Stimulated activated CD8-positive, alpha-beta memory T cell treated with anti-CD3 and anti-CD28 coated beads, Interleukin-15, amount 100 ng/mL, for 1 hour (primary cell): ENCODE measurements at regions not wholly inside any gene's neighbourhood (a gene's known extent, or its start where the extent isn't known, plus 50 kb on each side); places are given as distances from the start of the nearest gene placed in this dataset.

Experiments used
- DNase-seq: peaks from one replicate; pipeline ENCODE4 v3.0.0-alpha.2; 2020; ENCODE audit warnings: low read depth

DNA sequence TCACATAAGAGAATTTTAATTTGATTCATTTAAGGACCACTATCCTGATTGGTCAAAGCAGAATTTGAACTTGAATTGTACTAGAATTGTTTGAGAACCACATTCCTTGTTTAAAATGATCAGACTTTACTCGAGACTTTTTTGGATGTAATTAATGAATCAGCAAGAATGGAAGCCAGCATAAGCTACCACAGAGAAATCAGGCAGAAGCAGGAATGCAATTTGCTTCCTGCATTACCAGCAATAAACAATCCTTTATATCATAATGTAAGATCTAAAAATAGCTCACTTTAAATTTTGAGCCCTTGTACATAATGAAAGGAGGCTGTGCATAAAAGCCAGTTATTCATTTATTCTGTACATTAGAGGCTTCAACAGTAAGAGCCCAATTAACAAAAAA, 119.8 kb upstream of the BACE2 start:
- DNase-seq = no peak

DNA sequence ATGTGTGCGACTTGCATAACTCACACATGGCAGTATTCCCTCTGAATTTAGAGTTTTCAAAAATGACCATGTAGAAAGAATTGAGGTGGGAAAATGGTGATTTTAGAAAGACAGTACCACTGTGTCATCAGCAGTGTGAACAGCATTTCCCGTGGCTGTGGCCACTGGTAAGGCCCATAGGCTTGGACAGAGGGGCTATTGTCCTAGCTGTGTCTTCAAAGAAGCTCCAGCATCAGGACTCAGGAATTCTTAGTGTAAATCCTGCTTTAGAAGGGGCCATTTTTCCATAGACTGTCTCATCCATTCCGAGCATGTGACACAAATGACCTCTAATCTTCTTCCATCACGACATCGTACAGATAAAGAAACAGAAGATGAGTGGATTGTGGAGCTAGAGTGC, 119.3 kb upstream of the BACE2 start:
- DNase-seq = no peak

DNA sequence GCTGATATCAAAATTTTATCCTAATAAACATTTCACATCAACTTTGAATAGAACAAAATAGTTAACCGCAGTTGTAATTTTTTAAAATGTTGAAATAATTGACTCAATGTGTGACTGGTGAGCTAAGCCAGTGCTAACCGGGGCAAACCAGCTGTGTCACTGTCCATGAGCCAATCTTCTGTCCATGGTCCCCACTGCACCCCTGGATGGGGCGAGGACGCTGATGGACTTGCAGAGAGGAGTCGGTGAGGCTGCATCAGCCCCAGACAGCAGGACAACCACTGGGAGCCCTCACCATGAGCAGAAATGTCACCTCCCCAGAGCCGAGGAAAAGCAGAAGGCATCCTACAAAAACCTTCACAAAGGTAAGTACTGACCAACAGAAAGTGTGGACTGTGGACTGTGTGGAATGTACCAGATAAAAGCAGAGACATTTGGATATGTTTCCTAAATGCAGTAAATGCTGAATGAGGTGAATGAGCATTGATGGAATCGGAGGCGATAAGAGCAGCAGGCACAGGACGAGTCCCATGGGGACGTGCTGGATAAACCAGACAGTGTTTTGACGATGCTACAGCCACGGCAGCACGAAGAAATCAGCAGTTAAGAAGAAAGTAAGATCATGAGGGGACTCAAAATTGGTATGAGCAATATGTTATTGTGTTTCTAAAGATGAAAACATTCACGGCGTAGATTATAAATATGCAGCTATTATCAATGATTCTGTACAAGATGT, 115.0 kb upstream of the BACE2 start:
- no peak for DNase-seq

DNA sequence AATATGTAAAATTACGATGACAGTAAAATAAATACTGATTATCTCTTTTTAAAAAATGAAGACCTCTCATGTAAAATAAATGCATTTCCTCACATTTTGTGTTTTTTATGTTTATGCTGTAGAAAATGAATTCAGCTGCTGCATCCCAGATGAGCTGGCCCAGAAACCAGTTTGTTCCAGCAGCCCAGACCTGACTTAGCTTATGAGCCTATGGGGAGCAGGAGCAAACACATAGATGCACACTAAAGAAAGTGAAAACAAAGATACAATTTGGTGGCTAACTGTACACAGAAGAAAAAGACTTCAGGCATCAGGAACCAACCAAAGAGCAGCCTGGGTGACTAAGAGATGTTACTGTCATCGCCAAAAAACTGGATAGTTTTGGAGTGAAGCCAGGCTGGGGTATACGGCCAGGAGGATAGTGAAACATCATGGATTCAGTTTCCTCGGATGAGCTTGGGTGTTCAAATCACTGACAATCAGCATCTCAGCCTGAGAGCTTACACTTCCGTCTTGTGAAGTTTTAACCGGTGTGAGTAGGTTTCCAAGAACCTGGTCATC, 113.9 kb upstream of the BACE2 start:
- DNase-seq = no peak

DNA sequence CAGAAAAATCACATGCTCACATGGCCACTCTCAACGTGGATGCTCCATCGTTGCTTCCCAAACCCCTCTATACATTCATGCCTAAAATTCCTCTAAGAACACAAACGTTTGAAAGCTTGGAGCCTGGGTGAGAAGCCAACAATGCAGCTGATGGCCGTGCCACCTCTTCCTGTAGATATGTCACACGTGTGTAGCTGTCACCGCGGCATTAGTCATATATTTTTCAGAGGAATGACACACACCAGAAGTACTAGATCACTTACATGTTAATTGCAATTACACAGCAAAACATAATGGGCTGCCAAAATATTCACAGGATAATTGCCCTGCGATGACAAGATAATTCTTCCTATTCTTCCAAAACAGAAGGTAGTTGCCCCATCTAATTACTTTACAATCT, 112.7 kb upstream of the BACE2 start:
- DNase-seq = no peak

DNA sequence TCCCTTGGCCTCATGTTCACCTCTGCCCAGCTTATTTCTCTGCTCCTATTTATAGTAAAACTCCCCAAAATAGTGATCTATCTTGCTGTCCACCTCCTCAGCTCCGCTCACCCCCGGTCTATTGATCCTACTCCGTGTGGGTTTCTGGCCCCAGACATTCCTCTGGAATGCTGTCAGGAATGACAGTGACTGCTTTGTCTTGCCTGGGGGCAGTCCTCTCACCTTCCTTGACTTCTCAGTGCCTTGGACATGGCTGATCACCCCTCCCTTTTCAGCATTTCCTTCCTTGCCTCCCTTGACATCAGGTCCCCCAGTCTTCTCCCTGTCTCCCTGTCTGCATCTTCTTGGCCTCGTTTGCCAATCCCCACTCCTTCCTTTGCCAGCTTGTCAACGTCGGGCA, 108.1 kb upstream of the BACE2 start:
- DNase-seq = no peak

DNA sequence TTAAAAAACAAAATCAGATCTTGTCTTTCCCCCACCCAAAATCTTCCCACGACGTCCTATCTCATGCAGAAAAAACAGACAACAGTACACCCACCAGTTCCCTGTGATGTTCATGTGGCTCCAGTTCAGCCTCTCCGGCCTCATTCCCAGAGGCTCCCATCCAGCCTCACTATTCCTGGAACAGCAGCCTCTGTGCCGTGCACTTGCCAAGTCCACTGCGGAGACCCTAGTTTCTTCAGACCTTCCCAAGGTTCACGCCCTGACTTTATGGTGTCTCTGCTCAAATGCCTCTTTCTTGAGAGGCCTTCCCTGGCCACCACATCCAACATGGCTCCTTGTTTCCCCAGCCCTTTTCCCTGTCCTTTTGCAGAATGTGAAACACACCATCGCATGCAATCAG, 106.3 kb upstream of the BACE2 start:
- no peak for DNase-seq

DNA sequence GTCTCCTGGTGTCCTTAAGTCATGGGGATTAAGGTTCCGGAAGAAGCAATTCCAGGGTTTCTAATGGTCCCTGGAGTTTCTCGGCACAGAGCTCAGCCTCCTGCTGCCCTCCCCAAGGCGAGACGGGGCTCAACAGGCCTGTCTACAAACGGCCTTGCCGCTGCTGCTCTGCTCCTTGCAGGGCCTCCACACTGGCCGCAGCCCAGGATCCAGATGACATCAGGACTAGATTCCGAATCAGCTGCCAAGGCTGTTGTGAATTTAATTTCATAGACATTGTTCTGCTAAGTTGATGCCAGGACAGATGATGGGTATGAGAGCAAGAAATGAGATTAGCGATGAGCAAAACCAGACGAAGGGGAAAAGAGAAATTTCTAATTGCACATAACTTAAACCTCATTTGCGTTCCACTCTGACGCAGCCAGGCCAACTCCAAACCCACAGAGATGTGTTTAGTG, 103.6 kb upstream of the BACE2 start:
- no peak for DNase-seq

DNA sequence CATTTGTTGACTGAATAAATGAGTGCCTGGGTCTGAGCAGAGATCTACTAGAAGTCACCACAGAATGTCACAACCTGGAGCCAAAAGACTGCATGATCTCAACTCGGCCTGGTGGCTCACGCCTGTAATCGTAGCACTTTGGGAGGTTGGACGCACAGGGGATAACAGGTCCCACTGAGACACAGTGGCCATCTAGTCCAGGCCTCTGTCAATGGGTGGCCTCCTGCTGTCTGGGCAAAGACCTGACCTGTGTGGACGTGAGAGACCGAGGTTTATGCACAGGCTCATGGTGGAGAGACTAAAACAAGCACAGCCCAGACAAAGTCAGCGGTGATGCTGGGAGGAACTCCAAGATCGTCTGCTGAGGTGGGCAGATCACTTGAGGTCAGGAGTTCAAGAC, 103.0 kb upstream of the BACE2 start:
- DNase-seq = no peak

DNA sequence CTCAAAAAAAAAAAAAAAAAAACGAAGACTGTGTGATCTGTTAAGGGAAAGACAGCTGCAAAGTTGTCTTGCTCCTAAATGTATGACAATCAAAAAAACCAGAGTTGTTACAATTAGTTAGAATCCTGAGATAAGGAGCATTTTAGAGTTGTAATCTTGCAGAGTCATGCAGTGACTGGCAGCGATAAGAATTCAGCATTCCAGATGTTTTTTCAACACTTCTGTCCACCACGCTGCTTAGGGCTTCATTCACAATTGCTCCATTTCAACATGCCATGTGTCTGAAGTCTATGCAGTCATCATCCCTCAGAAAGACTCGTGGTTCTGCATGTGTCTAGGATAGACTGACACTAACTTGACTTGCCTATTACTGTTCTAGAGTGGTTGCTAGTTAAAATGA, 102.4 kb upstream of the BACE2 start:
- DNase-seq = no peak

DNA sequence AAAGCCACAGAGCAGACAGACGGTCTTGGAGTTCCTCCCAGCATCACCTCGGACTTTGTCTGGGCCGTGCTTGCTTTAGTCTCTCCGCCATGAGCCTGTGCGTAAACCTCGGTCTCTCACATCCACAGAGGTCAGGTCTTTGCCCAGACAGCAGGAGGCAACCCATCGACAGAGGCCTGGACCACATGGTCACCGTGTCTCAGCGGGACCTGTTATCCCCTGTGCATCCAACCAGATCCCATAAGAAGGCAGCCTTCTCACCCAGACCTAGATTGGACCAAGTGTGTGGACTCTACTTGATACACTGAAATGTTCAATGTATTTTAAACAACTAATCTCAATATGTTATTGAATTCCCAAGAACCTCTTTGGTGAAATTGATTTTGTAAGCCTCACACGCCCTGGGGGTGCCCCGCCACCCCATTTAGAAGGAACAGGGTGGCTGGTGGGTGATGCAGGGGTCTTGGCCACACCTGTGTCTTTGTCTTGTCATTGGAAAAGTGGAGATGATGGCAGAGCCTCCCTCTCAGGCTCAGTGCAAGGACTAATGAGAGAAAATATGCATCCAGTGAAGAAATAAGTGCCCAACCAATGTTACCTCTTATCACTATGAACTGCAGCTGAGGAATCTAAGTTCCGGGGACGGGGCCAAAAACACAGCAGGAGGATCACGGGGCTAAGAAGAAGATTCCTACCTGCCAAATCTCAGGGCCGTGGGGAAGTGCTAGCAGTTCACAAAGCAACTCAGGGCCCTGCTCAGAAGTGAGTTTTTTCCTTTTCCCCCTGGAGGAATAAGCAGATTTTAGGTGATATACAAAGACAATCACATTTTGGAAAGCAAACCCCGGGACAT, 101.6 kb upstream of the BACE2 start:
- no peak for DNase-seq

DNA sequence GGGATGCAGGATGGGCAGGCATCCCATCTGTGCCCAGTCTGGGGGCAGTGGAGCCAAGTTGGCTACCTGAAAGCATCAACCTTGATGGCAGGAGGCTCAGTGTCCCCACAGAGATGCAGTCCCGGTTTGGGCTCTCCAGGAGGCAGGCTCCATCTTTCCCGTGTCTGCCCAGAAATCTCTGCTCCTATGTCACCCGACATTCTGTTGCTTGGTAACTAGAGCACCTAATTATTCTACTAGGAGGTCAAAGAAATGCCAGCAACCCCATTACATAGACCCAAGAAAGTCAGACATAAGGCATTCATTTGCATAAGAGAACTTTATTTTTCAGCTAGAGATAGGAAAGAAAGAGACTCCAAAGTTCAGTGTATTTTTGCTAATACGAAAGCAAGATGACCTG, 100.3 kb upstream of the BACE2 start:
- DNase-seq = no peak

DNA sequence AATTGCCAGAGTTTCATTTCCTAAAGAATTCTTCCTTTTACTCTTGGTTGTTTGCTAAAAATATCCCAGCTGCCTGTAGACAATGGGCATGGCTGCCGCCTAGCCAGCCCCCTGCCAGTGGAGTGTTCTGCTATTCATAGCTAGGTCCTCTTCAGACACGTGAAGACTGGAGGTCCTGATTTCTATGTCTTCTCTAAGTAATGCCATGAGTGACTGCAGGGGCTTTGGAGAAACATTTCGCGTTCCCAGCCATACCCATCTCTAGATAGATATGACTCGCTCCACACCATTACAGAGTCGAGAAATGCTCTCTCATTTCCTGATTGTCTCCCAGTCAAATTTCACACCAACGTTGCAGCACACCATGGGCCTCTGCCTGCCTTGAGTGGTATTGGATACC, 99.5 kb upstream of the BACE2 start:
- DNase-seq = no peak

DNA sequence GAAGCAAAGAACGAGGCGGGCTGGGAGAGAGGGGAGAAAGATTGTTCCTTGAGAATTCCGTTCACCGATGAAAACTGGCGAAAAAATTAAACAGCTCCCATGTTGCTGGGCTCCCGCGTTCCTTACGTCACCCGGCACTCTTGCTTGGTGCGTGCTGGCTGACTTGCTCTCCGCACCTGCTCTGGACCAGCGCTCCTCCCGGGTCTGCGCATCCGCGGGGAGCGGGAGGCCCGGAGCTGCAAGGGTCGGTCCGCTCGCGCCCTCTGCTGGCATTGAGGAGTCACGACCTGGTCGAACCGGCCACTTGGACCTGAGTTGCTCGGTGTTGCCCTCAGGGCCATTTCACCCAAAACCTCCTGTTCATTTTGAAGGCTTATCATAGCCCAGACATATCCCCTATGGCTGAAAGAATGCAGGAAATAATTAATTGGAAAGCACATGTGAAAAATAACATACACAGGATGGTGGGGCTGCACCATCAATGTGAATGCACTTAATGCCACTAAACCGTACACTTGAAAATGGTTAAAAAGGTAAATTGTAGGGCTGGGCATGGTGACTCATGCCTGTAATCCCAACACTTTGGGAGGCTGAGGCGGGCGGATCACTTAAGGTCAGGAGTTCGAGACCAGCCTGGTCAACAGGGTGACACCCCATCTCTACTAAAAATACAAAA, 98.9 kb upstream of the BACE2 start:
- peak; percentile 11 for DNase-seq

DNA sequence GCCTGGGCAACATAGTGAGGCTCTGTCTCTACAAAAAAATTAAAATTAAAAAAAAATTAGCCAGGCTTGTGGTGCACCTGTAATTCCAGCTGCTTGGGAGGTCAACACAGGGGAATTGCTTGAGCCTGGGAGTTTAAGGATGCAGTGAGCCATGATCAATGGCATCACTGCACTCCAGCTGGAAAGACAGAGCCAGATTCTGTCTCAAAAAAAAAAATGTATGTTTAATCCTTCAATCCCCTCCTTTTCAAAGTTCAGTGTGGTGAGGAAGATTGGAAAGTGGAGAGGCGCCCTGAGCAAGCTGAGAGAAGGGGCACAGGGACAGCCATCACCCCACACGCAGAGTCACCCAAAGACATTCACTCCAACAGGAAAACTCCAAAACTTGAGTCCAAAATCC, 97.7 kb upstream of the BACE2 start:
- no peak for DNase-seq

DNA sequence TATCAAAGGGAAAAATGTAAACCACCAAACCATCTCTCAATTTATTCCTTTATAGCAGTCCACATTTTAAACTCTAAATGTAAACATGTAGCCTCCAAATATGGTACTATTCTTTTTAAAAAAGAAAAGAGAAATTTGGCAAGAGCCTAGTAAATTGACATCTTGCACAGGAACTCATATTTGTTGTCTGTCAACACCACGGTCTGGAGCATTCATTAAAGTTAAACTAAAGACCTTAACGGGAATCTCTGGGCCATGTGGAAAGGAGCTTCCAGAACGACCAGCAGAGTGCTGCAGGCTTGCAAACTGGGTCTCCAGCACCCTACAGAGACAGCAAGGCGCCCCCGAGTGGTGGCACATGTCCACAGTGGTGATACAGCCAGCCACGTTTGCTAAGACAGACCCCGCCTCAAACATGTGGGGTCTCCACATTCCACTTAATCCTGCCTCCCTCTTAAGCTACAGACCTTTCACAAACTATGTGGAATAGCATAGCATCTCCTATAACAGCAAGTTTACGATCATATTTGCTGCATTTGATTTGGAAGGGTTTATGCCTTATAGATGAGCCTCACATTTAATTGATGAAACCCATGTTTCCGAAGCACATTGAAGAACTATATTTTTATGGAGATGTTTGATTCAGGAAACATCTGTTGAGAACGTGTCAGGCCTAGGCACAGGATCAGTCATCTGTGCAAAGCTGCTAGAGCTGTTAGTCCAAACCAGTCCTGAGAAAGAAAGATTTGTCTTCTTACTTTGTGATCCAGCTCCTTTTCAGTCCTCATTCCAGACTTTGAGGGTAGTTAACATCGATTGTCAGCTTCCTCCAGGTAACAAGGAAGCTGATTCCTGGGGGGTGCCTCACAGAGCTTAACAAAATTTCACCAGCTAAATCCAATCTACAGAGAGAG, 96.4 kb upstream of the BACE2 start:
- no peak for DNase-seq

DNA sequence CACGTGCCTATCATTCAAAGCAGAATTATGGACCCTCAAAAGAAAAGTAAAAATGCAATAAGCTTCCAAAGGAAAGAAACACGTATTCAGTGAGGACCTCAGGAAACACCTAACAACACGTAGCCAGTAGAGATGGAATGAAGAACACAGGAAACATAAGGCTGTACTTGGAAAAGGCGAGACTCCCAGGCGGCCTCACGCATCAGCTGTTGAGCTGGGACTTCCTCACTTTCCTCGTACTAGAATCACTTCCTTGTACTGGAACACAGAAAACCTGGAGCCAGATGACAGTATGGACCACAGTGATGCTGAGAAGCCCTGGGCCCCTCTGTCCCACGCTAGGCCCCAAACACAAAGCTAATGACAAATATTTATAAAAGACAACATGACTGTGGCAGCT, 94.4 kb upstream of the BACE2 start:
- no peak for DNase-seq

DNA sequence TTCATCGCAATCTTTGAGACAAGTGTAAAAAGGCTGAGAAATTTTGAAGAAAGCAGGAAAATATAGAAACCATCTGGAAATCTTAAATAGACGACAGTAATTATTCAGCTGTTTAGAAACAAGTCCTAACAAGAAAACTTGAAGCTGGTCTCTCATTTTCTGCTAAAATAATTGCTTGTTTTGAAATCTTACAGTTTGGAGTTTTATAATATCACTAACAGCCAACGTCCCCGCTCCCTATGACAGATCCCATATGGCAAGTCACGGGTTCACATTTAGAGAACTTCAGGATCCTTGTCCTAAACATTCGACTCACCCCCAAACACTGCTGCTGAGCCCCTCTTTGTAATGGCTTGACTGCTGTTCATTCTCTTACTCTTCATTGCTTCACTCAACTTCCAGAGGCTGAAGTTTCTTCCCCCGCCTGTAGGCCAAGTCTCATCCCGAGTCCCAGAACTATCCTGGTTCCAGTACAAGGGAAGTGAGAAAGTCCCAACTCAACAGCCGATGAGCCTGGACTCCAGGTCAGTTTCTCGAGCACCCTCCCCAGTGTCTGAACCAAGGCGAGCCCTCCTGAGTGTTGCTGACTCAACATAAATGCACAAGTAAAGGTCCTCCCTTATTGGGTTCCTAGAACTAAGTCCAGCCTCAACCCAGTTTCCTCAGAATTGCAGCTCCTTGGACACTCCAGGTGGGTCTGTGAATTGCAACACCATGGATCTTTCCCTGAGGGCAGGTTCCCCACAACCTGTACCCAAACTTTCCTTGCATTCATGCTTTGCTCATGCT, 93.4 kb upstream of the BACE2 start:
- DNase-seq = no peak

DNA sequence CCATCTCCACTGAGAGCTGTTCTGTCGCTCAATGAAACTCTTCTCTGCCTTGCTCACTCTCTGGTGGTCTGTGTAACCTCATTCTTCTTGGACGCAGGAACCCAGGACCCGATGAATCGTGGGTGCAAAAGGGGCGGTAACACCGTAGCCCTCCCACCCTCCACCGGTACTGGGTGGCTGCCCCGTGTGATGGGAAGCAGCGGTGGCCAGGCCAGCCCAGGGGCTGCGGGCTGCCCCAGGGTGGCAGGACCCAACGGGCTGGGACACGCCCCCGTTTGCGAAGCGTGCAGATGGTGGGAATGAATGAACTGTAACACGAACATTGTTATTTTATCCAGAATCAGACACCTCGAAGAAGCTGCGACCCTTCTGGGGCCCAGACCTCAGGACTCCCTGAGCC, 92.3 kb upstream of the BACE2 start:
- no peak for DNase-seq

DNA sequence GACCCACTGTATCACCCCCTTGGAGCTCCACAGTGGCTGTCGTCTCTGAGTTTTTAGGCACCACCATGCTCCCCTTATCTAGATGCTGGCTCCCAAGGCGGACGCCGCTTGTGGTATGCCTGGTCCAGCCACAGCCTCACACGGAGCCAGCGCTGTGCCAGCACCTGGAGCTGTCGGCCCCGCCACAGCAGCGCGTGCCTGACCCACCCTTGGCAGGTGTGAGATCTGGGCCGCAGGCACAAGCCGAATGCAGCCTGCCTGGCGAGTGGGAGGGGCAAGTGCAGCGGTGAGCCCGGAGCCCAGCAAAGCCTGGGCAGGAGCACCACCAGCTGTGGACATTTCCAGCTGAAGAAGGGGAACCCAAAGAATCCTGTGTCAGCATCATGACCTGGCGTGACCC, 91.9 kb upstream of the BACE2 start:
- no peak for DNase-seq

DNA sequence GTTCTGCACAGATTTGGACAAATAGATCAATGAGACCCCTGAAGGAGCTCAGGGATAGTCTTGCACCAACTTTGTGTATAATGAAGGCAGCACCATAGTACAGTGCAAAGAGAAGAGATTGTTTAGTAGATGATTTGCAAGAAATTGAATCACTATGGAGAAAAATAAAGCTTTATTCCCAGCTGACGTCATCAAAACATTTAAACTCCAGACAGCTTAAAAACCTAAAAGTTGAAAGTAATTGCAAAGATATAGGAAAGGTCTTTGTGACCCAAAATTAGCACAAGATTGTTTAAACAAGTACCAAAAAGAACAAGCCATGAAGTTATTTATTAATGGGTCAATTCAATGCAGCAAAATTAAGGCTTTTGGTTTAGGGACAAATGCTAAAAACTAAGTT, 88.8 kb upstream of the BACE2 start:
- DNase-seq = no peak
